ENCODE measurements at regions not wholly inside any gene's neighbourhood (a gene's known extent, or its start where the extent isn't known, plus 50 kb on each side); places are given as distances from the start of the nearest gene placed in this dataset.

- TF ChIP-seq CTCF (IDR thresholded peaks at IDR 0.05) = no peak
- TF ChIP-seq POLR2A (IDR thresholded peaks at IDR 0.05) = no peak
Measured at GRCh38 chr17:72590382-72590781, 469.6 kb downstream of the SOX9 start.

Measured in thyroid gland (tissue), 4 donors.